ENCODE measurements at regions not wholly inside any gene's neighbourhood (a gene's known extent, or its start where the extent isn't known, plus 50 kb on each side); places are given as distances from the start of the nearest gene placed in this dataset.

DNA sequence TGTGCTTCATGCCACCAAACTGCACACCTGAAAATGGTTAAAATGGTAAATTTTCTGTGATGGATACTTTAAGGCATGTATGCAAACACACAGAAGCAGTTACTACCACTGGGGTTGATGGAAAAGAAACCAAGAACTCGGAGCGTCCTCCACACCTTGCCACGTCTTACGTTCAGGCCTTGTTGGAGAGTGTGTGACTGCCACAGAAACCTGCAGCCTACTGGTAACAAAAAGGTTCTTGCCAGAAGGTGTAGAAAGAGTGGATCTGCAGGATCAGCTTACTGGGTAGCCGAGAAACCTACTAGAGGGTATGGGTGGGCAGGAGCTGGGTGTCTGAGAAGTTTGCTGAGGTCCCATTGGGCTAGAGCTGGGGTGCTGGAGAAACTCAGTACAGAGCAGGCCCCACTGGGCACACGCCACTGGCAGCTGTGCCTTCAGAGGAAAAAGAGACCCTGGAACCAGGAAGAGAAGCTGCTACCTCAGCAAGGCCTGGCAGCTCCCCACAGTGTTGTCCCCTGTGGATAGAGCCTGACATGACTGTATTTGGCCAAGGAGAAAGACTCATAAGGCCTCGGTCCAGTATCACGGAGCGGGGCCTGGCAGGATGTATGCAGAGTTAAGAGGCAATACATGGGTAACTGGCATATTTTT lies 204.6 kb downstream of the SEC14L1 start:
- no peak for DNase-seq (ENCODE audit: low read depth)
- Histone ChIP-seq H3K27me3 (ENCODE audit: control insufficient read depth, insufficient read depth, low read length) (no peaks in the 10 kb centered on the region), H3K36me3 (ENCODE audit: control insufficient read depth, insufficient read depth, low read length) (peaks cover 7% of the 10 kb centered on the region), H3K4me3 (ENCODE audit: low read depth, low read length) (no peak overlapping the region)
- FAIRE-seq, result no peak
- TF ChIP-seq, protein P1, sequence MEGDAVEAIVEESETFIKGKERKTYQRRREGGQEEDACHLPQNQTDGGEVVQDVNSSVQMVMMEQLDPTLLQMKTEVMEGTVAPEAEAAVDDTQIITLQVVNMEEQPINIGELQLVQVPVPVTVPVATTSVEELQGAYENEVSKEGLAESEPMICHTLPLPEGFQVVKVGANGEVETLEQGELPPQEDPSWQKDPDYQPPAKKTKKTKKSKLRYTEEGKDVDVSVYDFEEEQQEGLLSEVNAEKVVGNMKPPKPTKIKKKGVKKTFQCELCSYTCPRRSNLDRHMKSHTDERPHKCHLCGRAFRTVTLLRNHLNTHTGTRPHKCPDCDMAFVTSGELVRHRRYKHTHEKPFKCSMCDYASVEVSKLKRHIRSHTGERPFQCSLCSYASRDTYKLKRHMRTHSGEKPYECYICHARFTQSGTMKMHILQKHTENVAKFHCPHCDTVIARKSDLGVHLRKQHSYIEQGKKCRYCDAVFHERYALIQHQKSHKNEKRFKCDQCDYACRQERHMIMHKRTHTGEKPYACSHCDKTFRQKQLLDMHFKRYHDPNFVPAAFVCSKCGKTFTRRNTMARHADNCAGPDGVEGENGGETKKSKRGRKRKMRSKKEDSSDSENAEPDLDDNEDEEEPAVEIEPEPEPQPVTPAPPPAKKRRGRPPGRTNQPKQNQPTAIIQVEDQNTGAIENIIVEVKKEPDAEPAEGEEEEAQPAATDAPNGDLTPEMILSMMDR (IDR thresholded peaks at IDR 0.05; ENCODE audit: insufficient read depth, low read length, severe bottlenecking), result no peak

DNA sequence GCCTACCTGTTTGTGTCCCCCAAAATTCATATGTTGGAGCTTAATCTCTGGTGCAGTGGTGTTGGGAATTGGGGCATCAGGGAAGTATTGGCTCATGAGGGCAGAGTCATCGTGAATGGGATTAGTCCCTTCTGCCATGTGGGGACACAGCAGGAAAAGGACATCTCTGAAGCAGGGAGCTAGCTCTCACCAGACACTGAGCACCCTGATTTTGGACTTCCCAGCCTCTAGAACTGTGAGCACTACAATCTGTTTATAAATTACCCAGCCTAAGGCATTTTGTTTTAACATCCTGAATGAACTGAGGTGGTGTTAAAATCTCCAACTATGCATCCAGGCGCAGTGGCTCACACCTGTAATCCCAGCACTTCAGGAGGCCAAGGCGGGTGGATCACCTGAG lies 206.0 kb downstream of the SEC14L1 start:
- H3K27me3 ChIP-seq (ENCODE audit: control insufficient read depth, insufficient read depth, low read length), result no peaks in the 10 kb centered on the region
- TF ChIP-seq, protein P1 (IDR thresholded peaks at IDR 0.05; ENCODE audit: insufficient read depth, low read length, severe bottlenecking), result no peak
- H3K36me3 ChIP-seq (ENCODE audit: control insufficient read depth, insufficient read depth, low read length), result peaks cover 8% of the 10 kb centered on the region
- DNase-seq (ENCODE audit: low read depth) (no peak), FAIRE-seq (no peak)
- no peak overlapping the region for H3K4me3 ChIP-seq (ENCODE audit: low read depth, low read length)

DNA sequence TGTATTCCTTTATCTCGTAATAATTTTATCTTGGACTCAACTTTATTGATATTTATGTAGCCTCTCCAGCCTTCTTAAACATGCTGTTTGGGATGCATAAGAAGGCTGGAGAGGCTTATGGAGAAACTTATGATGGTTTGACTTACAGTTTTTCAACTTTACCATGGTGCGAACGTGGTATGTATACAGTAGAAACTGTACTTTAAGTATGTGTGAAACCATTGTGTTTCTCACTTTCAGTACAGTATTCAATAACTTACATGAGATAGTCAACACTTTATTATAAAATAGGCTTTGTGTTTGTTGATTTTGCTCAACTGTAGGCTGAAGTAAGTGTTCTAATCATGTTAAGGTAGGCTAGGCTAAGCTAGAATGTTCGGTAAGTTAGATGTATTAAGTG lies 206.8 kb downstream of the SEC14L1 start:
- no peak for FAIRE-seq

DNA sequence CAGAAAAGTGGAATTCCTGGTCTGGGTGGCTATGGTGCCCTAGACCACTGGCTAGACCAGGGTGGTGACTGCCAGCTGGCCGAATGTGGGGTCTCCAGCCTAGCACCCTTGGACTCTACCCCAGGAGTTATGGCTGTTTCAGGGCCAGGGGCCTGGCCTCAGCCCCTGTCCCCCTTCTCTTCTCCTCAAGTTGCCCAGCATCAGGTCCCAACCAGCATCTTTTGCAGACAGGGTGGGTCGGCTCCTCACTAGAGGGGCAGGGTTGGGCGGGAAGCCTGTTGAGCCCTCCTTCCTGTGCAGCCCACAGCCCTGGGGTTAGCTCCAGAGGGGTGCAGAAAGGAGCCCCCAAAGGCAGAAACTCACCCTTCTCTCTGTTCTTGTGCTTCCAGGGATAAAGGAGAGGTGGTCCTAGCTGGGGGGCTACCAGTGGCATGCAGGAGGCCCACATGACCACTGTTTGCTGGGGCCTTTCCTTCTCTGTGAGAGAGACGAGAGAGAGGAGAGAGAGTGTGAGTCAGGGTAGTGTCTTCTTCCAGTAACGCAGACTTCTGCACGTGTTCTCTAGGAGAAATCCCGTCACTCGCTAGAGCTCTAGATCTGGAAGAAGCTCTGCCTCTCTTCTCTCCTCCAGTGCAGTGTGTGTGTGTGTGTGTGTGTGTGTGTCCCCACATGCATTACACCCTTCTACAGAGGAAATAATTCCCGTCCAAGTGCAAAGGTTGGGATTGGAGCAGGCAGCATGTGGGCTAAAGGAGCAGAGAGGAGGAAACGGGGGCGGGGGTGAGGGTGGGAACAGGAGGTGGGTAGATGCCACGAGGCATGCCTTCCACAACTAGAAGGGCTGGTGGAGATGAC lies 209.4 kb downstream of the SEC14L1 start:
- Histone ChIP-seq H3K36me3 (ENCODE audit: control insufficient read depth, insufficient read depth, low read length) (peaks cover 8% of the 10 kb centered on the region), H3K4me3 (ENCODE audit: low read depth, low read length) (no peak overlapping the region), H3K27me3 (ENCODE audit: control insufficient read depth, insufficient read depth, low read length) (no peaks in the 10 kb centered on the region)
- TF ChIP-seq, protein P1 (IDR thresholded peaks at IDR 0.05; ENCODE audit: insufficient read depth, low read length, severe bottlenecking), result no peak
- no peak for DNase-seq (ENCODE audit: low read depth)
- no peak for FAIRE-seq

More for the DNA sequence above, 206.8 kb downstream of the SEC14L1 start:
- TF ChIP-seq, protein P1 (IDR thresholded peaks at IDR 0.05; ENCODE audit: insufficient read depth, low read length, severe bottlenecking), result no peak
- no peak for DNase-seq (ENCODE audit: low read depth)
- Histone ChIP-seq H3K27me3 (ENCODE audit: control insufficient read depth, insufficient read depth, low read length) (no peaks in the 10 kb centered on the region), H3K36me3 (ENCODE audit: control insufficient read depth, insufficient read depth, low read length) (peaks cover 8% of the 10 kb centered on the region), H3K4me3 (ENCODE audit: low read depth, low read length) (no peak overlapping the region)

DNA sequence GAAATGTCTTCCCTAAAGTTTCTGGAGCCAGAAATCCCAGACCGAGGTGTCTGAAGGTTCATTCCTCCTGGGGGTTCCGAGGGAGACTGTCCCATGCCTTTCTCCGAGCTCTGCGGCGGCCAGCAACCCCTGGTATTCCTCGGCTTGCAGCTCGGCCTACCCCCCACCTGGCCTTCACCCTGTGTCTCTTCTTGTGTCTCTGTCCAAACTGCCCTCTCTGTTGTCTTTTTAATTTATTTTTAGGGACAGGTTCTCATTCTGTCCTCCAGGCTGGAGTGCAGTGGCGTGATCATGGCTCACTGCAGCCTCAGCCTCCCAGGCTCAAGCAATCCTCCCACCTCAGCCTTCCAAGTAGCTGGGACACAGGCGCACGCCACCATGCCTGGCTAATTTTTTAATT lies 211.7 kb downstream of the SEC14L1 start:
- Histone ChIP-seq H3K36me3 (ENCODE audit: control insufficient read depth, insufficient read depth, low read length) (peaks cover 8% of the 10 kb centered on the region), H3K27me3 (ENCODE audit: control insufficient read depth, insufficient read depth, low read length) (no peaks in the 10 kb centered on the region), H3K4me3 (ENCODE audit: low read depth, low read length) (no peak overlapping the region)
- FAIRE-seq (no peak), DNase-seq (ENCODE audit: low read depth) (no peak)
- TF ChIP-seq, protein P1 (IDR thresholded peaks at IDR 0.05; ENCODE audit: insufficient read depth, low read length, severe bottlenecking), result no peak

All from bronchial epithelial cell (primary cell).